ENCODE measurements at regions not wholly inside any gene's neighbourhood (a gene's known extent, or its start where the extent isn't known, plus 50 kb on each side); places are given as distances from the start of the nearest gene placed in this dataset.

DNA sequence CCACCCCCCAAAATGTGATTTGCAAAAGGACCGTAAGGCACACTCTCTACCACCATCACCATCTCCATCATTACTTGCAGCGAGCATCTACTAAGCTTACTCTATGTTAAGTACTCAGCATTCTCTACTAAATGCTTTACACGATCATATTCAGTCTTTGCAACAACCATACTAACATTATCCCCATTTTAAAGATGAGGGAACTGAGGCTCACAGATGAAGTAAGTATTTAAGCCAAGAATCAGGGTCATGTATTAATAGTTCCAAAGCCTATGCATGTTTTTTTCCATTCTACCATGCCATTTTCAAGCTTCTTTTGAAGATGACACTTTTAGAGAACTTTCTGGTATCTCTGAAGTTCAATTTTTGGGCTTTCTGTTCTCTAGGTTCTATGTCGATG, 121.7 kb upstream of the ANKRD55 start:
- Histone ChIP-seq H3K4me3 (ENCODE audit: low read depth, low read length) (no peak overlapping the region), H3K36me3 (ENCODE audit: control insufficient read depth, insufficient read depth, low read length) (no peaks in the 10 kb centered on the region), H3K27me3 (ENCODE audit: control insufficient read depth, insufficient read depth, low read length) (no peaks in the 10 kb centered on the region), H3K4me1 (ENCODE audit: control insufficient read depth, insufficient read depth, low read length) (peaks cover 26% of the 10 kb centered on the region), H3K27ac (ENCODE audit: low read depth, low read length) (no peak overlapping the region), H3K9me3 (ENCODE audit: control insufficient read depth, insufficient read depth, low read depth, low read length) (no peaks in the 10 kb centered on the region), H3K9ac (ENCODE audit: low read length) (no peak overlapping the region)

DNA sequence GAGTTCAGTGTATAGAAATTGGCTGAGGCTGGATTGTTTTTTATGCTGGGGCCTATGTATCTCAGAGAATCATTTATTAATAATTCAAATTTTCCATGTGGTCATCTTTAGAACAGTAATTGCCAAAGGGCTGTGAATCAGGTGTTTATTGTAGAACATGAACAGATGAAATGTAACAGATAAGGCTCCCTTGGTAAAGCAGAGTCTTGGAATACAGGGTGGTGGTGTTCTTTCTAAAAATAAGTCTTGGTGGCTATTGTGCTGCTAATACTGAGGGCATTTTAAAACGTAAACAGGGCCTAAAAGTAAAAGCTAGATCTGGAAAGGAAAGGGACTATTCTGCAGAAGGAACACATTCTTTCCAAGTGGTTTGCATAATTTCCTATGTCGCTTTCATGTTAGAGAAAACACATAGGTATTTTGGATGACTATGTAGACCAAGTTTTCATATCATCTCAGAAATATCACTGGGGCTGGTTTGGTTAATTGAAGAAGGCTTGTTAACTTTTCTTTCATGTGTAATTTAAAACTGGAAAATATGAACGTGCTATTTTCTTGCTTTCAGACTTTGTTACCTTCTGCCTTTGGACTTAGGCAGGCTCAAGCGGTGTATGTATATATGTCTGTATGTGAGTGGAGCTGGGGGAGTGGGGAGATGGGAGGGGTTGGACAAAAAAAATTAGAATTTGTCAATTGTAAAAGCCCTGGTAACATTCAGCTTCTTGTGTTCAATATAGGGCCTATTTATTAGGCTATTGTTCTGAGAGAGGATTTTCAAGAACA, 119.9 kb upstream of the ANKRD55 start:
- Histone ChIP-seq H3K27ac (ENCODE audit: low read depth, low read length) (no peak overlapping the region), H3K4me3 (ENCODE audit: low read depth, low read length) (no peak overlapping the region), H3K4me1 (ENCODE audit: control insufficient read depth, insufficient read depth, low read length) (peaks cover 26% of the 10 kb centered on the region), H3K27me3 (ENCODE audit: control insufficient read depth, insufficient read depth, low read length) (no peaks in the 10 kb centered on the region), H3K9ac (ENCODE audit: low read length) (no peak overlapping the region), H3K36me3 (ENCODE audit: control insufficient read depth, insufficient read depth, low read length) (no peaks in the 10 kb centered on the region), H3K9me3 (ENCODE audit: control insufficient read depth, insufficient read depth, low read depth, low read length) (no peaks in the 10 kb centered on the region)

DNA sequence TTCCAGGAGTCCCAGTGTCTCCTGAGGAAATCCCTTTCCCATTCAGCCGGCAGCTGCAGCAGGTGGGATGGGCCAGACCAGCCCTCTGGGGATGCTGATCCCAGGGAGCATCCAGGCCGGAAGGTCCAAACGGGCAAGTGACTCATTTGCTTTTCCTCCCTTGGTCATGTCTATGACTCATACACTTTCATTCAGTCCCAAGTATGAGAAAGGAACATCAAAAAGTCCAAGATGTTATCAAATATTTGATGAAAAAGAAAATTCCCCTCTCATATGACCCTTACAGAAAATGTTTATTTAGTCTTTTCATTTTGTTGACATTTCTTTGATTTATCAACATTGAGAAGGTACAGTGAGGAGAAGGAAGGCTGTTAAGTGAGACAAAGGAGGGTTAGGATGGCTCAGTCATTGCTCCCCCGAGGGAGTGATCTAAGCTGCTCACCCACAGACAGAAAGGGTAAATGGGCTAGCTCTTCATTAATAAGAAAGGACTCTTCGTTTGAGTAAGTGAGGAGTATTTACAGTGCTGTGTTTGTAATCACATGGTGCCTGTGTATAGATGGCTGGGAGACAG, 117.6 kb upstream of the ANKRD55 start:
- peaks cover 16% of the 10 kb centered on the region; the same call in 1 of the 2 replicates for H3K4me1 ChIP-seq (ENCODE audit: control insufficient read depth, insufficient read depth, low read length)
- no peaks in the 10 kb centered on the region for H3K9me3 ChIP-seq (ENCODE audit: control insufficient read depth, insufficient read depth, low read depth, low read length)
- no peaks in the 10 kb centered on the region for H3K36me3 ChIP-seq (ENCODE audit: control insufficient read depth, insufficient read depth, low read length)
- H3K27me3 ChIP-seq (ENCODE audit: control insufficient read depth, insufficient read depth, low read length): no peaks in the 10 kb centered on the region
- H3K9ac ChIP-seq (ENCODE audit: low read length): no peak overlapping the region
- H3K27ac ChIP-seq (ENCODE audit: low read depth, low read length): no peak overlapping the region
- no peak overlapping the region for H3K4me3 ChIP-seq (ENCODE audit: low read depth, low read length)

DNA sequence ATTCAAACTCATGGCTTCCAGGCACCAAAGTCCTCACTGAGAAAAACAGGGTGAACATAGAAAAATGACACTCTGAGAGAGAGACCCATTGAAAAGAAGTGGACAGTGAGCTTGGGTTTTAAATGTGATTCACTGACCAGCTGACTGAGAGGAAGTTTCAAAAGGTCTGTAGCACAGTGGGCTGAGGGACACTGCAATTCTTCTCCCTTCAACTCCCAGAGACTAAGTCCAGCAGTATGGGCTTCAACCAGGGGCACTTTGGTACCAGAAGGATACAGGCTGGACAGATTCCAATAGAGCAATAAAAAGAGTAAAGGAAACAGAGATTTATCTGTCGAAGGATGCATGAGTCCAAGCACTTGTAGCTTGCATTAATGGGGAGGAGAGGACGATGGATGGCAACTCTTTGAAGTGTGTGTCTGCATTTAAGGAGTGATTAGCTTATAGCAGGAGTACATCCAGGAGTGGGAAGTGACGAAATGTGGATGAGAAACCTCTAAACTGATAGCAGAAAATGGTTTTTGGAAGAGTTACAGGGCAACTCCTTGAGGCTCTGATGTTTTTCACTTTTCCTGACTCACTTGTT, 117.0 kb upstream of the ANKRD55 start:
- no peak overlapping the region for H3K4me3 ChIP-seq (ENCODE audit: low read depth, low read length)
- no peak overlapping the region for H3K27ac ChIP-seq (ENCODE audit: low read depth, low read length)
- H3K4me1 ChIP-seq (ENCODE audit: control insufficient read depth, insufficient read depth, low read length): peaks cover 16% of the 10 kb centered on the region; the same call in 1 of the 2 replicates
- no peaks in the 10 kb centered on the region for H3K9me3 ChIP-seq (ENCODE audit: control insufficient read depth, insufficient read depth, low read depth, low read length)
- H3K27me3 ChIP-seq (ENCODE audit: control insufficient read depth, insufficient read depth, low read length): no peaks in the 10 kb centered on the region
- no peaks in the 10 kb centered on the region for H3K36me3 ChIP-seq (ENCODE audit: control insufficient read depth, insufficient read depth, low read length)
- H3K9ac ChIP-seq (ENCODE audit: low read length): no peak overlapping the region

DNA sequence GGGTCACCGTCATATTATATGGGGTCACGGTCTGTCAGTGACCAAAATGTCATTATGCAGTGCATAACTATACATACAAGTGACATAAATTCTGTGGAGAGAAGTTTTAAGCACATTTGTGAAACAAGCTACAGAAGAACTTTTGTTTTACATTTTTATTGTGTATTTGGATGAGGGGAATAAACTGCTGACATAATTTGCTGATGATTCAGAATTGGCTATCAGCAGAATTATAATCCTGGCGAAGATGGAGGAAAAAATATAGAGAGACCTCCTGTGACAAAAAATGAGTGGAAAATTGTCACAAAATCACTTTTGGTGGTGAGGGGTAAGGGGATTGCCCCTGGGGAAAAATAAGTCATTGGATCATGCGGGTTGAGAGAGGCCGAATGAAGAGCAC, 116.3 kb upstream of the ANKRD55 start:
- H3K9me3 ChIP-seq (ENCODE audit: control insufficient read depth, insufficient read depth, low read depth, low read length): no peaks in the 10 kb centered on the region
- no peak overlapping the region for H3K9ac ChIP-seq (ENCODE audit: low read length)
- no peaks in the 10 kb centered on the region for H3K36me3 ChIP-seq (ENCODE audit: control insufficient read depth, insufficient read depth, low read length)
- H3K27me3 ChIP-seq (ENCODE audit: control insufficient read depth, insufficient read depth, low read length): no peaks in the 10 kb centered on the region
- no peak overlapping the region for H3K27ac ChIP-seq (ENCODE audit: low read depth, low read length)
- H3K4me3 ChIP-seq (ENCODE audit: low read depth, low read length): no peak overlapping the region
- peaks cover 16% of the 10 kb centered on the region; the same call in 1 of the 2 replicates for H3K4me1 ChIP-seq (ENCODE audit: control insufficient read depth, insufficient read depth, low read length)

DNA sequence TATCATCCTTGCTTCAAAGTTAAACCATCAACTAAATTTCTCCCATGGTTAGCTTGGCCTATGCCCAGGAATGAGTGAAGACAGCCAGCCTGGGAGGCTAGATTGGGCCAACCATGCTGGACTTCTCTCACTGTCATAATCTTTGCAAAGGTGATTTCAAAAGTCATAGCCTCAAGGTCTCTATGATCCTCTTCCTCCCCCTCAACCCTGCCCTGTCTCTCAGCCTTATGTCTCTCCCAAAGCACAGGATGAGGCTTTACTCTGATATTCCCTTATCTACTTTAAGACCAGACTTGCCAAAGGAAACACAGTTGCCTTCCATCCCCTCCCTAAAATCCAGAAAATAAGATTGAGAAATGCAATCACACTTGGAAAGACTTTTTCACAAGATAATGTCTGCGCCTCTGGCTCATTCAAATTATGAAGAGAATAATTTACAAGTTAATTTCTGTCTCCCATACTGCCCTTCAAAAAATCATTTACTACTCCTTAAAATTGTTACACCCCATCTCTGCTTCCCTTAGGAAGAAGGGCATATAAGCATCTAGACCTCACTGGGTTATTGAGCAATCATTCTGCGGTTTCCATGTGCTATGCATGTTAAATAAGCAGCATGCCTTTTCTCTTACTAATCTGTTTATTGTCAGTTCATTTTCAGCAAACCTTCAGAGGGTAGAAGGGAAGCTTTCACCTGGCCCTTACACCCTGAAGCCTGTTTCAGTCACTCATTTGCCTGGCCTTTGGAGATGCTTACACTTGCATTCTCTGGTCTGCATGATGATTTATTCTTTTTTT, 113.8 kb upstream of the ANKRD55 start:
- H3K9ac ChIP-seq (ENCODE audit: low read length): no peak overlapping the region
- H3K4me1 ChIP-seq (ENCODE audit: control insufficient read depth, insufficient read depth, low read length): peaks cover 16% of the 10 kb centered on the region; the same call in 1 of the 2 replicates
- no peak overlapping the region for H3K27ac ChIP-seq (ENCODE audit: low read depth, low read length)
- no peak overlapping the region for H3K4me3 ChIP-seq (ENCODE audit: low read depth, low read length)
- no peaks in the 10 kb centered on the region for H3K9me3 ChIP-seq (ENCODE audit: control insufficient read depth, insufficient read depth, low read depth, low read length)
- no peaks in the 10 kb centered on the region for H3K36me3 ChIP-seq (ENCODE audit: control insufficient read depth, insufficient read depth, low read length)
- H3K27me3 ChIP-seq (ENCODE audit: control insufficient read depth, insufficient read depth, low read length): no peaks in the 10 kb centered on the region

DNA sequence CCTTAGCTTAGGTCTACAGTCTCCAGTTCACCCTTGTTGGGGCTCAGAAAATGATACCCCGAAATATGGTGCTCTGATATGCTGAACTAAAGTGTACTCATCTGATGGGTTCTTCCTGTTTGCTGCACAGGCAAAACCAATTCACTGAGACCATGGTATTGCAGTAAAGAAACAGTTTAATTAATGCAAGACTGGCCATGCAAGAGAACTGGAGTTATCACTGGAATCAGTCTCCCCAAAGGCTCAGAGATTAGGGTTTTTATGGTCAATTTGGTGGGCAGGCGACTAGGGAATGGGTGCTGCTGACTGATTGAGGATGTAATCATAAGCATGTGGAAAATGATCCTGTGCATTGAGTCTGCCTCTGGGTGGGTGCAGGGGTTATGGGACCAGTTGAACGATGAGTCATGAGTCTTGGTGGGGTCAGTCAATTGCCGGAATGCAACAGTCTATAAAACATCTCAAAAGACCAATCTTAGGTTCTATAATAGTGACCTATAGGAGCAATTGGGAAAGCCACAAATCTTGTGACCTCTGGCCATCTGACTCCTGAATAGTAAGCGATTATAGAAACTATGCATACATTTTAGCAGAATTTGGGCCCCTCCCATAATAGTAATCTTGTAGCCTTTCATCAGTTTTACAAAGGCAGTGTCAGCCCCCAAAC, 113.0 kb upstream of the ANKRD55 start:
- H3K27me3 ChIP-seq (ENCODE audit: control insufficient read depth, insufficient read depth, low read length): no peaks in the 10 kb centered on the region
- H3K9ac ChIP-seq (ENCODE audit: low read length): no peak overlapping the region
- no peak overlapping the region for H3K4me3 ChIP-seq (ENCODE audit: low read depth, low read length)
- H3K4me1 ChIP-seq (ENCODE audit: control insufficient read depth, insufficient read depth, low read length): peaks cover 16% of the 10 kb centered on the region; the same call in 1 of the 2 replicates
- no peak overlapping the region for H3K27ac ChIP-seq (ENCODE audit: low read depth, low read length)
- H3K36me3 ChIP-seq (ENCODE audit: control insufficient read depth, insufficient read depth, low read length): no peaks in the 10 kb centered on the region
- H3K9me3 ChIP-seq (ENCODE audit: control insufficient read depth, insufficient read depth, low read depth, low read length): no peaks in the 10 kb centered on the region

DNA sequence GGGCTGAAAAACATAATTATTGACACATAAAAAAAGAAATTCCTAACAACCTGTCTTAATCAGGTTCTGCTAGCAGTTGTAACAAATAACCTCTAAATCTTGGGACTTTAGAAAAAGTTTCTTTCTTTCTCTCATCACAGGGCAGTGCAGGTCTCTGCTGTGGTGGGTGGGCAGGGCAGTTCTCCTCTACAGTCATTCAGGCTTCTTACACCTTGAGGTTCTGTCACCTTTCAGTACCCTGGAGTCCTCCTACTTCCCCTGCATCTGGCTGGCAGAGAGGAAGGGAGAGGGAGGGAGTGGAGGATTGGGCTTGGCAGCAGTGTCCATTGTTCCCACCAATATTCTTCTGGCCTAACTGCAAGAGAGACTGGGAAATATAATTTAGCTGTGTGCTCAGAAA, 112.2 kb upstream of the ANKRD55 start:
- Histone ChIP-seq H3K9me3 (ENCODE audit: control insufficient read depth, insufficient read depth, low read depth, low read length) (no peaks in the 10 kb centered on the region), H3K9ac (ENCODE audit: low read length) (no peak overlapping the region), H3K4me3 (ENCODE audit: low read depth, low read length) (no peak overlapping the region), H3K36me3 (ENCODE audit: control insufficient read depth, insufficient read depth, low read length) (no peaks in the 10 kb centered on the region), H3K27ac (ENCODE audit: low read depth, low read length) (no peak overlapping the region), H3K27me3 (ENCODE audit: control insufficient read depth, insufficient read depth, low read length) (no peaks in the 10 kb centered on the region), H3K4me1 (ENCODE audit: control insufficient read depth, insufficient read depth, low read length) (peaks cover 10% of the 10 kb centered on the region; the same call in 1 of the 2 replicates)

DNA sequence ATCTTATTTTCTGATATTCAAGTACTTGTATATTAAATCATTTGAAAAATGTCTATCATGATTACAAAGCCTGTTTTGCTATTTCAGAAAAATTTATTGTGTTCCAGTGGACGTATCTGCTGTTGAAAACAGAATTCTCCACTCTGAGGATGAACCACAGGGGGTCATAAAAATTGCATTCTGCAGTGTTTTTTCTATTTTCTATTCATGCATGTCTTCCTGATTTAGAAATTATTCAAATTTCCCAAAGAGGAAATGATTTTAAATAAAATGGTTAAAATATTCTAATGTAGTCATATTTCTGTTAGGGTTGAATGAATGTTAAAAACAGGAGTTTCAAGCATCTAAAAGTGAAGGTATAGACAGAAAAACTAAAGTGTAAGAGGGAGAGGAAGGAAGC, 111.5 kb upstream of the ANKRD55 start:
- no peak overlapping the region for H3K4me3 ChIP-seq (ENCODE audit: low read depth, low read length)
- H3K36me3 ChIP-seq (ENCODE audit: control insufficient read depth, insufficient read depth, low read length): no peaks in the 10 kb centered on the region

DNA sequence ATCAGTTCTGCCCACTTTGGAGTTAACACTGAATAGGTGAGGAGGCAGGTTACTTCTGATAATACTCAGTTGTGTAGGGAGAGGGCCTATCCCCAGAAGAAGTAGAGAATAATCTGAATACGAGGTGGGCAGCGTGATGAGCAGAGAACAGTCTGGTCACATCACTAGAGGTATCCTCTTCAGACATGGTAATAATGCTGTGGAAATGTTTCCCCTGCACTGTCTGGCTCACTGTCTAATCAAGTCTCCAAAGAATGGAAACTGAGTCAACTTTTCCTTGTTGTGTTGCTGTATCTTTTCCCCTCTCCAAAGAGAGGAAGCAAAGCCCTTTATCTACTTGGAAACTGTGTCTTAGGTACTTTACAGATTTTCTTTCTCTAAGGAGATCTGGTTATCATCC, 110.9 kb upstream of the ANKRD55 start:
- H3K36me3 ChIP-seq (ENCODE audit: control insufficient read depth, insufficient read depth, low read length): no peaks in the 10 kb centered on the region
- no peak overlapping the region for H3K27ac ChIP-seq (ENCODE audit: low read depth, low read length)
- H3K4me1 ChIP-seq (ENCODE audit: control insufficient read depth, insufficient read depth, low read length): peaks cover 5% of the 10 kb centered on the region; the same call in 1 of the 2 replicates
- H3K27me3 ChIP-seq (ENCODE audit: control insufficient read depth, insufficient read depth, low read length): no peaks in the 10 kb centered on the region
- no peak overlapping the region for H3K9ac ChIP-seq (ENCODE audit: low read length)
- no peak overlapping the region for H3K4me3 ChIP-seq (ENCODE audit: low read depth, low read length)
- H3K9me3 ChIP-seq (ENCODE audit: control insufficient read depth, insufficient read depth, low read depth, low read length): peaks cover 7% of the 10 kb centered on the region

More for the DNA sequence above, 111.5 kb upstream of the ANKRD55 start:
- H3K4me1 ChIP-seq (ENCODE audit: control insufficient read depth, insufficient read depth, low read length): peaks cover 5% of the 10 kb centered on the region; the same call in 1 of the 2 replicates
- H3K9me3 ChIP-seq (ENCODE audit: control insufficient read depth, insufficient read depth, low read depth, low read length): peaks cover 3% of the 10 kb centered on the region; the same call in 1 of the 2 replicates
- H3K27ac ChIP-seq (ENCODE audit: low read depth, low read length): no peak overlapping the region
- no peaks in the 10 kb centered on the region for H3K27me3 ChIP-seq (ENCODE audit: control insufficient read depth, insufficient read depth, low read length)
- H3K9ac ChIP-seq (ENCODE audit: low read length): no peak overlapping the region
